NCI-H146 treated with DMSO at 0.1 percent for 48 hours (cell line): ENCODE measurements at regions not wholly inside any gene's neighbourhood (a gene's known extent, or its start where the extent isn't known, plus 50 kb on each side); places are given as distances from the start of the nearest gene placed in this dataset.
A peak's percentile ranks its signal among the peaks of the same experiment; 100 is the strongest.
"Not testable (repeated sequence)": the region's sequence is repeated elsewhere in the genome, so short reads cannot be mapped to it uniquely, and the experiment has no call there.

Source experiments
- DNase-seq: peaks from one replicate; lab custom pipeline; 2025; ENCODE audit not compliant: unreplicated experiment; lab: John Stamatoyannopoulos, UW

DNA sequence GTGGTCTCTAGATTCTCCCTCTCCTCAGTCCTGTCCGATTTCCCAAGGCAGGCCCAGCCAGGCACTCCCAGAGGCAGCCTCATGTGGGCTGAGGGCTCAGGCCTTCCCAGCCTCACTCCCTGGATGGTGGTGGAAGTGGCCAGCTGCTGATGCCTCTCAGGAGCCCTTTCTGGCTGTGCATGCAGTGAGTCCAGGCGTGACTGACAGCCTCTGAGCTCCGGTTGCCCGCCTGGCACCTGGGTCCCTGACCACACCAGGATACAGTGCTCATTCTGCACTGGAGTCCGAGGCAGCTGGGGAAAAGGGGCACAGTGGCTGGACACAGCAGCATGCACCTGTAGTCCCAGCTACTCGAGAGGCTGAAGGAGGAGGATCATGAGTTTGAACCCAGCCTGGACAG is 132.6 kb downstream of the CUL2 start:
- no peak for DNase-seq

- DNase-seq, result no peak
Observed at GRCh38 chr10:34956756-34957155, 133.4 kb downstream of the CUL2 start.

- DNase-seq, result no peak
Observed at GRCh38 chr10:34955391-34955790, 134.8 kb downstream of the CUL2 start.

DNA sequence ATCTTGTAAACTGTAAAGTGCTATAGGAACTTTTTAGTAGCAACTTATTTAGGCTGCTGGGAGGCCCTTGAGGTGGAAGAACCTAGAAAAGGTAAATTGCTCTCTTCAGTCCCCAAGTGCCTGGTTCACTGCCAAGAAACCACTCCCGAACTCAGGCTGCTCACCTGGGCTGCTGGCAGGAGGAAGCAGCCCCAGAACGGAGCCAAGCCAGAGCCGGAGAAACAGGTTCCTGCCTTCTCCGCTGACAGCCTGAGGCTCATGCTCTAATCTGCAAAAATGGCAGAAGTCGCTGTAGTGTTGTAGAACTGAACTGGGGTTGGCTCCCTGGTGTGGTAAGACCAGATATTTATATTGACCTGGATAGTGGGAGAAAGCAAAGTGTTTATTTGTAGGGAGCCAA is 136.0 kb downstream of the CUL2 start:
- DNase-seq, result no peak

- not testable (repeated sequence) for DNase-seq
Observed at GRCh38 chr10:34951263-34951887, 136.3 kb upstream of the PARD3 start.

- DNase-seq, result not testable (repeated sequence)
Observed at GRCh38 chr10:34945951-34946522, 130.9 kb upstream of the PARD3 start.

- no peak for DNase-seq
Observed at GRCh38 chr10:34941471-34942357, 126.6 kb upstream of the PARD3 start.

GRCh38 chr10:34940436-34940835 is 125.3 kb upstream of the PARD3 start:
- no peak for DNase-seq

DNA sequence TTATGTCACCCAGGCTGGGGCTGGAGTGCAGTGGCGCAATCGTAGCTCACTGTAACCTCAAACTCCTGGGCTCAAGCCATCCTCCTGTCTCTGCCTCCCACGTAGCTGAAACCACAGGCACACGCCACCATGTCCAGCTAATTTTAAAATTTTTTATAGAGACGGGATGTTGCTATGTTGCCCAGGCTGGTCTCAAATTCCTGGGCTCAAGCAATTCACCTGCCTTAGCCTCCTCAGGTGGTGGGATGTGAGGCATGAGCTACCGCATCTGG is 123.2 kb upstream of the PARD3 start:
- no peak for DNase-seq

DNA sequence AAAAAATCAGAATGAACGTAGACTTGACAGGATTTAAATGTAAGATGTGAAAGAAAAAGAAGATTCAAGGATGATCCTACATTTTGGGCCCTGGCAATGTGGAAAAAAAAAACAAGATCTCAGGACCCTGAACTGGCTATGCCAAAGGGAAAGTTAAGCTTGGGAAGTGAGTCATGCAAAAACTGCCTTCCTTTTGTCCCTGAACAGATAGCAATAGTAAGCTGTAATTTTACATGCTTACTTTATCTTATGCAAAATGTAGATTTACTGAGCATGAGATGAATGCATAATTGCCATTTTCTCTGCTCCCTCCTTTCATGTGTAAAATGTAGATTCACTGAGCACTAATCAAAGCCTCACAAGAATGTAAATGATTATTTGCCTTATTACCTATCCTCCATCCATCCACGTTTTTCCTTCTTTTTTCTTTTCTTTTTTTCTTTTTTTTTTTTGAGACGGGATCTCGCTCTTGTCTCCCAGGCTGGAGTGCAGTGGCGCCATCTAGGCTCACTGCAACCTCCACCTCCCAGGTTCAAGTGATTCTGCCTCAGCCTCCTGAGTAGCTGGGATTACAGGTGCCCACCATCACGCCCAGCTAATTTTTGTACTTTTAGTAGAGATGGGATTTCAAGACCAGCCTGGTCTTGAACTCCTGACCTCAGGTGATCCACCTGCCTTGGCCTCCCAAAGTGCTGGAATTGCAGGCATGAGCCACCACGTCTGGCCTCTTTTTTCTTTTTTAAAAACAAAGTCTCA is 122.7 kb upstream of the PARD3 start:
- DNase-seq, result not testable (repeated sequence)

DNA sequence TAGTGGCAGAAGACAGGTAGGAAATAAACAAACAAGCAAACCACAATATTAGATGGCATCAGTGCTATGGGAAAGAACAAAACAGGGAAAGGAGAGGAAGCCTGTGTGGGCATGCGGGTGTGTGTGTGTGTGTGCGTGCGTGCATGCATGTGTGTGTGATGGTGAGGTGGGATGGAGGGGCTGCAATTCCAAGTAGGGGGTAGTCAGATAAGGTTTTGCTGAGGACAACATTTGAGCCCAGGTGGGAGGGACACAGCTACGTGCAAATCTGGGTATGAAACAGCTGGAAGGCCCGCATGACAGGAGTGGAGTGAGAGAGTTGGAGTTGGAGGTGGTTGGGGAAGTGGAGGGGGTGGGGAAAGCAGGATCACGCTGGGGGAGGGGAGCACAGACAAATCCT is 121.0 kb upstream of the PARD3 start:
- DNase-seq, result no peak

GRCh38 chr10:34933676-34934075 is 118.6 kb upstream of the PARD3 start:
- DNase-seq, result no peak

DNA sequence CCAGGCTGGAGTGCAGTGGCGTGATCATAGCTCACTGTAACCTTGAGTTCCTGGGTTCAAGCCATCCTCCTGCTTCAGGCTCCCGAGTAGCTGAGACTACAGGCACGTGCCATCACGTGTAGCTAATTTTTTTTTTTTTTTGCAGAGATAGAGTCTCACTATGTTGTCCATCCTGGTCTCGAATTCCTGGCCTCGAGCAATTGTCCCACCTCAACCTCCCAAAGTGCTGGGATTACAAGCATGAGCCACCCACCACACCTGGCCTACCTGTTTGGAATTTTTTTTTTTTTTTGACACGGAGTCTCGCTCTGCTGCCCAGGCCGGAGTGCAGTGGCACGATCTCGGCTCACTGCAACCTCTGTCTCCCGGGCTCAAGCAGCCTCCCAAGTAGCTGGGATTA is 117.1 kb upstream of the PARD3 start:
- no peak for DNase-seq

GRCh38 chr10:34931216-34931615 is 116.1 kb upstream of the PARD3 start:
- no peak for DNase-seq

DNA sequence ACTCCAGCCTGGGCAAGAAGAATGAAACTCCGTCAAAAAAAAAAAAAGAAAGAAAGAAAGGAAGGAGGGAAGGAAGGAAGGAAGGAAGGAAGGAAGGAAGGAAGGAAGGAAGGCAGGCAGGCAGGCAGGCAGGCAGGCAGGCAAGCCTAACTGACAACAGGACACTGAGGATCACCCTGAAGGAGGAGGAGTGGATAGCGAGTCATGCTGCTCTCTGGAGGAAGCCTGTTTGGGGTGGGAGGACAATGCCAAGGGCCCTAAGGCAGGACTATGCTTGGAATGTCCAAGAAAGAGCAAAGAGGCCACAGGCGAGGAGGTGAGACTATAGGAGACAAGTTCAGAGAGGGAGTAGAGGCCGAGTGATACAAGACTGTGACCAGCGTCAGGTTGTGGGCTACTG is 107.0 kb upstream of the PARD3 start:
- no peak for DNase-seq

DNA sequence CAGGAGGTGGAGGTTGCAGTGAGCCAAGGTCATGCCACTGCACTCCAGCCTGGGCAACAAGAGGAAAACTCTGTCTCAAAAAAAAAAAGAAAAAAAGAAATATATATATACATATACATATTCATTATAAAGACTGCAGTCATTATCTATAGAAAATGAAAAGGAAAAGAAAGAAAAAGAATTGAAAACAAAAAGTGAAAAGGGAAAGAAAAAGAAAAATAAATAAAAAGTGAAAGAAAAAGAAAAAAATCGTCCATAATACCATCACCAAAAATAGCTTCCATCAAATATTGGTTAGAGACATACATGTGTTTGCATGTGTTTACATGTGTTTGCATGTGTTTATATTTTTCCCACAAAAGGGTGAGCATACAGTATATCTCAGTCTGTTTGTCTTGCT is 105.5 kb upstream of the PARD3 start:
- no peak for DNase-seq

DNA sequence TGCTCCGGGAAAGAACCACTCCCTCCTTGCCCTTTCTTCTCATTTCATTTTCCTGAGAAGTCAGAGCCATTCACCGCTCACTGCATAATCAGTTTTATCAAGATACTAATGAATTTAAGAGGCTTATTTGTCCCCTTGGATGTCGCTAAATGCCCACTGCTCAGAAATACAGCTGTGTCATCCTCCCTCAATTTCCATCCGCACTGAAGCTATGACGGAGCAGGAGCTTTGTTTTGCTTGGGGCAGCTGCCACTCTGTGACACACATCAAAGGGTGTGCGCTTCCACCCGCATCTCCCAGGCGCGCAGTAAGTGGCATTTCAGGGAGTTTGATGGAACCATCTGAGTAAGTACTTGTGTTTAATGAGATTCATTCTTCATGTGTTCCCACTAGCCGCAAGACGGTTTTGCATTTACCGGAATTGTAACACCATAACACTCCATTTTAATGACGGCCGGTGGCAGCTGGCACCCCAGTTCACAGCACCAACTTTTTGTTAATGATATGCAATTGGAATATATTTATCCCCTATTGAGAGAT is 103.8 kb upstream of the PARD3 start:
- DNase-seq, result peak; percentile 68

DNA sequence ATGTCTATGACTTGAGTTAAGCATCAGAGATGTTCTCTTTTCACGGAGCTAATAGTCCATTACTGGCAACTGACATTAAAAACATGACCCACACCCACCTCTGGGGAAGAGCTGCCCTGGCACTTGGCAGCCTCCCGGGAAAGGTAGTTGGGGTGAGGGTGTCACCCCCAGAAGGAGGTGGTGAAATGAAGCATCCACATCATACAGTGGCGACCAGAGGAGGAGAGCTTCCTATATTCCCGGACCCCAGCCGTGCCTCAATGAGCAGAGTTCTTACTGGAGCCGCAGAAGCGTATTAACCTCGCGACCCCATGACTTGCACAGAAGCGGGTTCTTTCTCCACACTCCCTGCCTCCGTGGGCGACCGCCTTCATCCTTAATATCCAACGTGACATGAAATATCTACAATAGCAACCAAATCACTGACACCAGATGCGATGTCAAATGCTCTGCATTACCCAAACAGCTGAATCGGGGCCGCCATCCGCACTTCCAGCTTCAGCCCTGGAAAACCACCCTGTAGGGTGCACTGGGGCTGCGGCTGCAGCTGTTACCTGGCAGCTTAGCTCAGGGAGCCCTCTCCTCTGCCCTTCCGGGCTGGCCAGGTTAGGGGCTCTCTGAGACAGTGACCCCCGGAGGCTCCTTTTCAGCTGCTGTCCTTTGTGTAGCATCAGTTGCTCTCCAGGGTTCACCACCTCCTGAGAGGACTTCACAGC is 103.1 kb upstream of the PARD3 start:
- peak; percentile 68 for DNase-seq

GRCh38 chr10:34916314-34916713 is 101.2 kb upstream of the PARD3 start:
- no peak for DNase-seq

GRCh38 chr10:34912771-34913170 is 97.7 kb upstream of the PARD3 start:
- no peak for DNase-seq

GRCh38 chr10:34911661-34912205 is 96.6 kb upstream of the PARD3 start:
- DNase-seq, result no peak
